Activated CD4-positive, alpha-beta T cell treated with anti-CD3 and anti-CD28 coated beads for 24 hours (primary cell): ENCODE measurements at regions not wholly inside any gene's neighbourhood (a gene's known extent, or its start where the extent isn't known, plus 50 kb on each side); places are given as distances from the start of the nearest gene placed in this dataset.
"Not testable (repeated sequence)": the region's sequence is repeated elsewhere in the genome, so short reads cannot be mapped to it uniquely, and the experiment has no call there.

Experiments
- DNase-seq, 2 donors: peaks; one replicate each; pipeline ENCODE4 v3.0.0-alpha.2; 2020; ENCODE audit warnings: low read depth in 2 of 2

DNA sequence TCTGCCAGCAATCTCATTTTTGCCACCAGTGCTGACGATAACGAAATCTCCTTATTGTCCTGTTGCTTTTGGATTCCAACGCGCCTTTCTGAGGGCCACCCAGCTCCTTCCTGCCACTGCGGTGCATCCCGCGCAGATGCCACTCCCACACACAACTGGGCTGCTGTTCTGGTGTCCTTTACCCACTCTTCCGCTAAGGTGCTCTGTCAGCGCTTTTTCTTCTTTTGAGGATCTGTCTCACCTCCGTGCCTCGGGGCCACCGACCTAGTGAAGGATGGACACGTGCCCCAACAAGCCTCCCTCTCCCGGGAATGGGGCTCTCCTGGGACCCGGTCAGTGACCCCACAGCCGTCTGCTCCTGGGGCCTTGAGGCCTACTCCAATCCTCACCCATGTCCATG, 314.3 kb upstream of the COBL start:
- no peak for DNase-seq

DNA sequence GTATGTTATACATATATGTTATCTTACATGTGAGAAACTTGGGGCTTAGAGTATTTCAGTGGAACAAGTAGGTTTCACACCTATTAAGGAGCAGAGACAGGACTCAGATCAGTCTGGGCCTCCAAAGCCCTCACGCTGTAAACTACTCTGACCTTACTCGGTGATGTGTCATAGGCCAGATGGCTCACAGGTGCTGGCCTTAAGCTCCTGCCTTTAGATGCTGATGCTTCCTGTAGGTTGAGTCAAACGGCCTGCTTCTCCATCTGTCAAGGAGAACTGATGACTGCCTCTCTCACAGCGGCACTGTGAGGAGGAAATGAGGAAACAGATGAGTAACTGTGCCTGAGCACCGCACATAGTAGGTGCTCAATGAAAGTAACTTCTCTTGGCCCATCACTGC, 312.6 kb upstream of the COBL start:
- no peak for DNase-seq

DNA sequence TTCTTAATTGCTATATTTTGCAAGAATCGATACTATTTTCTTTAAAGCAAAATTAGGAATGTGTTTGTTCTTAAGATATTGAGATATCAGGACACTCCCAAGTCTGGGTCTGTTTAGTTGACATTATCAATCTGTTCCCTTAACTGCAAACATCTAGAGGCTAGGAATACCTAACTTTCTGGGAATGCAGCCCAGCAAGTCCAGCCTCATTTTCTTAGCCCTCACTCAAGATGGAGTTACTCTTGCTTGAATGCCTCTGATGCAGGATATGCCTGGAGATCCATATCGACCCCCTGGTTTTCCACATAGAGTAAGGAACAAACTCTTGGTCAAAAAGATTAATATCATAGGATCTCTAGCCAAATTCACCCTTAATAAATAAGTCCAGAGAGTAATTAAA, 305.3 kb upstream of the COBL start:
- DNase-seq, result no peak

DNA sequence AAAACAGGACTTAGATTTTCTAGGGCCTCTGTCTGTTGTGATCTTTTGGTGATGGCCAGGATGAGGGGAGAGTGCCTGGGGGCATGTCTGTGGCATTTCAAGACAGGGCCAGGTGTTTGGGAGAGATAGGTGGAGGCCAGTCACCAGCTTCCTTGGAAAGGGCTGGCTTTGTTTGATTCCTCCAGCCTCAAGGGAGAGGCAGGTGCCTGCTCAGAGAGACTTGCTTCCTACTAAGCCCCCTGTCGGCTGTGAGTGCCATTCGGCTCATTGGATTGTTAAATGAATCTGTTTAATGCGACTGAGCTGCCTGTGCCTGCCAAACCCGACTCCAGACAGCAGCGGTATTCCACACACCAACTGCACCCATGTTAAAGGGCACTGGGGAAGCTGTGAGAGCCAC, 304.1 kb upstream of the COBL start:
- no peak for DNase-seq

DNA sequence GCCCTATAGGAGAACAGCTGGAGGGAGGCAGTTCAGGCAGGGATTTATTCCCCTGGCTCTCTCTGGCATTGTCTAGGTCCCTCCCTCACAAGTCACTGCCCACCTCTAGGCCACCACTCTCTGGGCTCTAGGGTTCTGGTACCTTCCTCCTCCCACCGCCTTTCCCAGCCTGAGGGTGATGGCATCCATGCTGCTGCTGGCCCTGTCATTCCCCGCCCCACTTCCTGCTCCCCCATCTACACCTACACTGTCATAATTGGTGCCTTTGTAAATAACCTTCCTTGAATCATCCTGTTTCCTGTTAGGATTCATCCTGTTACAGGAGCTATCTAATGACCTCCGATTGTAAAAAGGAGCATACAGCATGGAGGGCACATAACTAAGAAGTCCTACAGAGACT, 303.3 kb upstream of the COBL start:
- DNase-seq, result no peak

DNA sequence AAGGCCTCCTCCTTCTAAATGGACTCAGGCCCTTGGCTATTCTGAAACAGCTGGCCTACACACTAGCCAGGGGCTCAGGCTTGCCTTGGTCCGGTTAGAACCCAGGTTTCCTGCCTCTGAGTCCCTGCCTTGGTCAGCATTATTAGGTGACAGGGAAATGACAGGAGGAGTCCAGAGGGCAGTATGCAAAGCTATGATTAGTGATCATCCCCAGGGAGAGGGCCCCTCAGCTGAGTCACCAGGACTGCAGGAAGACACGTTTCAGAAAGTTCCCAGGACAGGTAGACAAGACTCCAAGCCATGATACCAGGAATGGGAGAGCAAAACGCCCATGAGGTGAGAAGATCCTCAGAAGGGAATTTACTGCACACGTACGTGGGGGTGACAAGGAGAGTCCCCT, 301.1 kb upstream of the COBL start:
- no peak for DNase-seq

DNA sequence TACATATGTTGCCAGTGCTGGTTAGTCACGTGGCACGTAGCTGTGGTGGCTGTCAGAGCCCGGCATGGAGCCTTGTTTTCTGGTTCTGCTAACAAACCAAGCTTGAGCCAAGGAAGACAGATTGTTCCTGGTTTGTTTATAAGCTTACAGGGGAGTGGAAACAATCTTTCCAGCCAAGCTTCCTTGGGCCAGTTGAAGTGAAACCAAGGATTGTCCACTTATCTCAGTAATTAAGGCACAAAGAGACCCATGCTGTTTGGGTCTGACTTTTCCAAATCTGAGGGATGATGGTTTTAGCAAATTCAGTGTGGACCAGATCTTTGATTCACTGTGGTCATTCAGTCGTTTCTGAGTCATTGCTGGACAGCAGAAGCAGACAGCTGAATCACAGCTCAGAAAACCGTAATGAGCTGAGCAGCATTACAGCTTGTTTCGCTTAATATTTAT, 297.3 kb upstream of the COBL start:
- DNase-seq, result no peak

DNA sequence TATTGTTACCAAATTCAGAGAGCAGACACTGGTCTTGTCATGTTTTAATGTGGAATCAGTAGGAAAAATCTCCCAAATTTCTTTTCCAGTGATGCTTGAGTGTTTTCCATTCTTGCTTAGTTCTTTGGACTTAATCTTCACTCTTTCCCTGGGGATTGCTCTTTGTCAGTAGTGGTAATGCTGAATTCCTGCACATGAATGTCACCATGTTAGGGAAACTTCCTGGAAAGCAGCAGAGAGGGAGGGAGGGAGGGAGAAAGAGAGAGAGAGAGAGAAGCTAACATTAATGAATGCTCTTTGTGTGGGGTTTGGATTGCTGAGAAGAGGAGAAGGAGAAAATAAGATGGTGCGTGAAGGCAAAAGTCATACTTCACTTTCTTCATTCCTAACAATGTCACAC, 295.3 kb upstream of the COBL start:
- DNase-seq, result no peak

DNA sequence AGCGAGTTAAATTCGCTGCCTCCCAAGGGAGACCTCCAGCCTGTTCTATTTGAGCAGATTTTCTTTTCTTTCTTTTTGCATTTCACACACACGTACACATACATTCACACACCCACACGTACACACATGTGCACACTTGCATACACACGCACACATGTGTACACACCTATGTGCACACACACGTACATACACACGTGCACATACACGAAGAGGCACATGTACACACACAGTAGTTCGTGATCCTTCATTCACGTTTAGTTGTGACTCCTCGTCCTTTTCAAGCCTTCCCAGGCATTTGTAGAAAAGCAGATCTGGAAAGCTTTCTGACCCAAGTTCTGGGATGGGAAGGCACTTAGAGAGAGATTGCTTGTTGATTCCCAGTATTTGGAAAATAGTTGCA, 290.8 kb upstream of the COBL start:
- DNase-seq, result no peak

DNA sequence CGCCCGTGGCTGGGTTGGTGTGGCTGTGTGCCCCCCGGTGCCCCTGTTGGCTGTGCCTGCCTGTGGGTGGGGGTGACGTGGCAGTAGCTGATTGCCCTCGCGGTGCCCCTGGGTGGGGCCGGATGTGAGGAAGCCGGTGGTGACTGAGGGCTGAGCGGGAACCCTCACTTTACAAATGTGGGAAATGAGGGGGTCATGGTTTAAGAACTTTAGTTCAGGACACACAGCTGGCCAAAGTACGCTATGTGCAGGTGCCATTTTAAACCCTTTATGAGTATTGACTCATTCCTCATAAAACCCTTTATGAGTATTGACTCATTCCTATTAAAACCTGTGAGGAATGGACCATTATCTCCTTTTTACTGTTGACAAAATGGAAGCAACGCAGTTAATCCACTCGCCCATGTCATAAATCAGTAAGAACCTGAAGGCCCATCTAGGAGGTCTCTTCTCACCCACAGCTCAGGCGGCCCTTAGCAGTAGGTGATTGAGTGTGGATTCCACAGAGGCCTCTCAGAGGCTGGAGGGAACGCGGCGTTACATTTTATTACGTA, 290.1 kb upstream of the COBL start:
- DNase-seq, result no peak

DNA sequence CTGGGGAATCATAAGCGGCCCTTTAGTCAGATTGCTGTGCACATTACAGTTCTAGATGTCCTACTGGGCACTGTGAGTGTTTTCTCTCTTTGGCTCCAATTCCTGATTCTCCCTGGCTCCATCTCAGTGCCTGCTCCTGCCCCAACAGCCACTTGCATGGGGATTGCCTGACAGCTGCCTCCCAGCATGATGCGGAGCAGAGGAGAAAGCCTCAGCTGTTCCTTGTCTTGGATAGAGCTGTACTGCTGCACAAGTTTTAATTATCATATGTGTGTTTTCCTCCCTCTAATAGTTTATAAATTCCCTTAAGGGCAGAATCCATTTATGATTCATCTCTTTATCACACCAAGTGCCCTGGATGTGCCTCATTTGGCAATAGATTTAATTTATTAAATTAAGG, 285.8 kb upstream of the COBL start:
- no peak for DNase-seq

DNA sequence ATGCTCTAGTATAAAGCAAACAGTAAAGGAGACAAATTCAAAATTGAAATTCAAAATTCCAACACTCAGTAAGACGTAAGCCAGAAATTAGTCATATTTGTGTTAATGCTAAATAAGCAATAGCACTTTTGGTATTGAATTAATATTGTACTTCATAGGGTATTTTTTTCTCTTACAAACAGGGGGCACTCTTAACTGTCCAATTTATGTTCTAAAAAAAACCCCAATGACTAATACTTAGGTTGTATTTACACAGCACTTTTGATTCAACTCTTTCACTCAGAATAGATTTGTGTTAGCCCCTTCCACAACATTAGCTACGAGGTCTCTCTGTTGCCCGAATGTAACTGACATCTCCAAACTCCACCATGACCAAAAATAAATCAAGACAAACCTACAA, 284.9 kb upstream of the COBL start:
- no peak for DNase-seq

DNA sequence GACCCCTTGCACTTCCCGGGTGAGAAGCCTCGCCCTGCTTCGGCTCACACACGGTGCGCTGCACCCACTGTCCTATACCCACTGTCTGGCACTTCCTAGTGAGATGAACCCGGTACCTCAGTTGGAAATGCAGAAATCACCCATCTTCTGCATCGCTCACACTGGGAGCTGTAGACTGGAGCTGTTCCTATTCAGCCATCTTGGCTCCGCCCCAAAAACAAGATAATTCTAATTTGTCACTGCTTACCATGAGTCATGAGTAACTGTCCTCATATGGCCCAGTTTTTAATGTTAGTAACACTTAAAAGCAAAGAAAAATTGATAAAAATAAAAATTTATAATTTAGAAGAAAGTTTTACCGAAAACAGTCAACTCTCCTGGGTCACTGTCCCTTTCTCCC, 283.3 kb upstream of the COBL start:
- DNase-seq, result not testable (repeated sequence)

DNA sequence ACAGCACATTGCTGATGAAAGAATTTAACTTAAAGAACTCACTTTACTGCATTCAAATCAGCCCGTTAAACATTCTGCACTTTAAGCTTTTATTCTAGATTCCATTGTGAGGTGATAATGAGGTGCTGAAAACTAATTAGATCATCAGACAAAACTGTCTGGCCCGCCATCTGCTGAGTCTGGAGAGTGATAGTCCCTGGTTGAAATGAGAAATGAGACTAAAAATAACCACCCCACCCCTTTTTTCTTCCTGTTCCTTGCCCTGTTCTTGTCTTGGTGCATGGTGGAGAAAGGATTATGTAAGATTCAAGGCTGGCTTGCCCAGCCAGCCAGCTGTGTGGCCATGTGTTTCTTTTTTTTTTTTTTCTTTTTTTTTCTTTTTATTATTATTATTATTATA, 277.0 kb upstream of the COBL start:
- no peak for DNase-seq

DNA sequence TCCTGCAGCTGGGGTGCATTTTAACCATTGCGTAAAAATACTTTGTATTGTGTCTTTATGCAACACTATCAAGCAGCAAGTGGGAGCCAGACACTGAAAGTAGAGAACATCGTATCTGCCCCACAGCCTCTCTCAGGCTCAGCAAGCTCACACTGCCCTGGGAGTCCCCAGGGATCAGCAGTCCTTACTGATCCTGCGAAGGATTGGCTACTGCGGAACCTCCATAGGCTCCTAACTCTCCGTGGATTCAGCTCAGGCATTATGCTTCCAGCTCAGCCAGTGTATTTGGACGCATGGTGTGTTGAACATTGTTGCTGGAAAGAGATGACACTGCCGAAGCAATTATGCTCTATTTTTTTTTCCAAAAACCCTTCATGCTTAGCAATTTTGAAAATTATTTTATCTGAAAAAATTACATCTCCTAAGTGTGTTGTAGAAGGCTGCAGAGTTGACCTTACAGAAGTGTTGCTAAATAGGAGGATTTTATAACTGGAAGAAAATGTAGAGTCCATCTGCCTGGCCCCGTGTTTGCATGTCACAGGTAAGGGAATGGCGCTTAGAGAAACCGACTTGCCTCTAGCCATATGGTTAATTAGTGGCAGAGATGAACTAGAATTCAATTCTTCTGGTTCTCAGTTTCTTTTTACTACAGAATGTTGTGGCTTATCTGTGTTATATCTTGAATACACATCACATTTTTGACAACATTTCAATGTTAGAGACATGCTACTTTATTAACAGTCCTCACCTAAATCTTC, 276.4 kb upstream of the COBL start:
- DNase-seq, result no peak

DNA sequence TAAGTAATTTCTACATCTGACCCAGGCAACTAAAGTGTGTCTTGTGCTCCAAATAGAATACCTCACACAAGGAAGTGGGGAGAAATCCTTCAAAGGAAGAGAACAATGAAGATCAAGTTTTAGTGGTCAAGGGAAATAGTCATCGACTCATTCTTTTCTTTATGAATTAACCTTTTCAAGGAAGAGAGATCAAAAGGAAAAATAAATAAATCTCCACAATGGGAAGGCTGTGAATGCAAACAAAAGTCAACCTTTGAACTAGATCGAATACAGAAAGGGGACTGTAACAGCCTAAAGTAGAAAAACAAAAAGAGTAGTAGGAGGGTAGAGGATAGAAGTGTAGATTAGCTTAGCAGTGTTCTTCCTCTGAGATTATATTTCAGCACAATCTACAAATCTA, 274.6 kb upstream of the COBL start:
- no peak for DNase-seq

DNA sequence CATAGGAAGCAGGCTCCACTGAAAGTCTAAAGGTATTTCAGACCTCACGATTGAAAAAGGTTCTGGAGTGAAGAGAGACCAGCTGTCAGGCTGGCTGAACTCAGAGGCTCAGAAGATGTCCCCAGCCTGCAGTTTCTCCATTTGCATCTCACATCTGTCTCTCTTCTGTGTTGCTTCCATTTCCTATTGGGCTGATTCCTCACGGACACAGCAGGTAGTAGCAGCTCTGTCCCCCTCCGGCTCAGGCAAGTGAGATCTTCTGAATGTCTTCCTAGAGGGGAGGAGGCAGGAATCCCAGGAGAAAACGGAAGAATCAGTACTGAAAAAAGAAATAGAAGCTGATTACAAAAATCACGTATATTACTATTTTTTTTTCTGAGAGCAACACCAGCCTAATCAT, 274.1 kb upstream of the COBL start:
- no peak for DNase-seq

DNA sequence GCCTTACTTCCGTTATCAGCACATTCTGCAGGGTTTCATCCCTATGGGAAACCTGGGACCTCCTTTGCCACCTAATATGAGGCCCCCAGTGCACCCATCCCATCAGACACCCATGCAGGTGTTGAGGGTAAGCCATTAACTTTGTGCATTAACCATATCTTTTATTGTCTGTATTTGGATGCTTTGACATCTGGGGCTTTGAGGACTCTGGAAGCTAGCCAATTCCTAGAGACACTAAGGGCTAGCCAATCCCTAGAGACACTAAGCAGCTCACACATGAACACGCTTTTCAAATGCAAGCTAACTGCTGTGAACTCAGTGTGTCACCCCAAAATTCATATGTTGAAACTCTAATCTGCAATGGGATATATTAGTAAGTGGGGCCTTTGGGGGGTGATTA, 272.5 kb upstream of the COBL start:
- no peak for DNase-seq

DNA sequence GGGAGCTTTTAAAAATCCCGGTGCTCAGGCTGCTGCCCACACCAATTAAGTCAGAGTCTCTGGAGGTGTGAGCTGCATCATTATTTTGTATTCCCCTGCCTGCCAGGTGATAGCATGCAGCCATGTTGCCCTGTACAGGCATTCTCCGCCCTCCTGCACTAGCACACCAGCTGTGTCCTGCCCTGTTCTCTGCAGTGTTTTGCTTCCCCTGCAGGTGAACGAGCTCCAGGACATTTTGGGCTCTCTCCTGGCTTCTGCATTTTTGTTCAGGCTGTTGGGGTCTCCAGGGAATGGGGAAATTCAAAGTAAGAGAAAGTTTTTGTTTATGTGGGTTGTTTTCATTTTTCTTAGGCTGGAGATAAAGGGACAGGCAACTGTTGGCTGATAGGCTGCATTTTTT, 271.0 kb upstream of the COBL start:
- no peak for DNase-seq

DNA sequence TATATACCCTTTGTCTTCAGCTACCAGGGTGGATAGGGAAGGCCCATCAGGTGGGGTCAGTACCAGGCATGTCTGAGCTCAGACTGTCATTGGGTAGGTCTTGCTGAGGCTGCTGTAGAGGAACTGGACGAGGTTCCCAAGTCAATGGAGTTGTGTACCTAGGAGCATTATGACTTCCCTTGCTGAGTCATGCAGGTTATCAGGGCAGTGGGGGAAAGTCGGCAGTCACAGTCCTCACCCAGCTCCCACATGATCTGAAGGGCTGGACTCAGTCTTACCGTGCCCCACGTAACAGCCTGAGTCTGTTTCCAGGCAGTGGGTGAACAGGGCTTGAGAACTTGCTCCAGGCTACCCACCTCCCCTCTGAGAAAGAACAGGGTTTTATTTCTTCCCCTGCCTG, 260.8 kb upstream of the COBL start:
- DNase-seq, result no peak

DNA sequence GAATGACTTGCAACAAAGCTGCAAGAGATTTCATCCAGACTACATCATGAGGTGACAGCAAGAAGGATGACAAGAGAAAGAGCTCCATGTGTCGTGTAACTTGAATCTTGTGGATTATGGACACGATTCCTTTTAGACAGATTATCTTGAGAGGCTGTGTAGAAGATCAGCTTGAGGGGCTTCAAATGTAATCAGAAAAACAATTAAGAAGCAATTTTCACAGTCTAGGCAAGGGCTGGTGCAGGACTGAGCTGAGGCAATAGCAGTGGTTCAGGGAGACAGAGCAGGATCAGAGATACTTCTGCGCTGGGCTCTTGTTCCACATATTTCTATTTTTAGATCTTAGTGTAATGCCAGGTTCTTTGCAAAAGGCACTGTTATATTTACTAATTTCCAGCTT, 253.0 kb upstream of the COBL start:
- no peak for DNase-seq

DNA sequence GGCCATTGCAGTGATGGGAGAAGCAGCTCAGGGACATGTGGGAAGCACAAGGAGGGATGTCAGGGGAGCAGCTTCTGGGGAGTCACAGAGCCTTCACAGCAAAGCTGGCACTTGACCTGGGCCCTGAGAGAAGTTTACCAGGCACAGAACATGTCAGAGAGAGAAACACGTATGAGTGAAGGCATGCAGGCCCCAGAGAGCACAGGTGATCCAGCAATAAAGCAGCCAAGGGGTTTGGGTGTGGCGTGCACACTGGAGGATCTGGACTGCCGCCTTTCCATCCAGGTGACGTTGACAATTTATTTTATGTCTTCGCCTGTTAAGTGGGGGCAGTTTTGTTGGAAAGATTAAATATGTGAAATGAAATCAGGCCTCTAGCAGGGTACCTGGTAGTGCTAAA, 252.6 kb upstream of the COBL start:
- DNase-seq, result no peak

DNA sequence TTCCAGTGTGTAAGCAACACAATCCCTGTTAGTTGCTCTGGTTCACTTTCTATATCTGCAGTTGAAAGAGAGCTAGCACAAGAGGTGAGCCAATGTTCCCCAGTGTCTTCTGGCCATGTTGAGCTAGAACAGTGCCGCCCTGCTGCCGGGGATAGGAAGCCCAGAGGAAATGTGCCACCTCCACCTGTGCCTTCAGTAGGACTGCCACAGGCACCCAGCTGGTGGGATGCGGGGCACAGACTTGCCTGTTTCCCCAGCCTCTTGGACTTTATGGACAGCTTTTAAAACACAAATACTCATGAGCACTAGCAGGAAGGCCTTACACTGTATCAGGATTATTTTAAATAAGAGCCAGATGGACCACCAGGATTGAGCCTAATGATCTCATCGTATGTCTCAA, 234.5 kb upstream of the COBL start:
- no peak for DNase-seq

DNA sequence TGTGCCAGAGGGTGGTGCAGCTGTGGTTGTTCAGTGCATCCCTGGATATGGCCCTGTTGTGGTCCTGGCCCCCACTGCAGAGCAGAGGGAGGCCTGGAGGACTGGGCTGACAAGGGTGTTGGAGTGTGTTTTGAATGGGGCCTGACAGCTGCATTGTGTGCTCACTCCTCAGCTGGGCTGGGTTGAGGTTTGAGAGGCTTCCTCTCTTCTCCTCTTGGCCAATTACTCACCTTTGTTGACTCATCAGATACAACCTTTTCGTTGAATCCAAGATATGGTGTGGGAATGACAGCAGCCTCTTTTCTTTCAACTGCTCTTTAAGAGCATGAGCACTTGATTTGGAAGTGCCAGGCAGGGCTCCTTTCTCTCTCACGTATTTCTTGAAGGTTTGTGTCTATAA, 228.5 kb upstream of the COBL start:
- DNase-seq, result no peak
